GM19025 (cell line): ENCODE measurements at regions not wholly inside any gene's neighbourhood (a gene's known extent, or its start where the extent isn't known, plus 50 kb on each side); places are given as distances from the start of the nearest gene placed in this dataset.

ENCODE experiments used
- ATAC-seq: cut with Tn5 transposase; IDR thresholded peaks from one replicate; pipeline ENCODE4 v1.9.1; 2021; ENCODE audit warnings: mild to moderate bottlenecking, low read depth, moderate library complexity; ENCODE audit not compliant: unreplicated experiment

DNA sequence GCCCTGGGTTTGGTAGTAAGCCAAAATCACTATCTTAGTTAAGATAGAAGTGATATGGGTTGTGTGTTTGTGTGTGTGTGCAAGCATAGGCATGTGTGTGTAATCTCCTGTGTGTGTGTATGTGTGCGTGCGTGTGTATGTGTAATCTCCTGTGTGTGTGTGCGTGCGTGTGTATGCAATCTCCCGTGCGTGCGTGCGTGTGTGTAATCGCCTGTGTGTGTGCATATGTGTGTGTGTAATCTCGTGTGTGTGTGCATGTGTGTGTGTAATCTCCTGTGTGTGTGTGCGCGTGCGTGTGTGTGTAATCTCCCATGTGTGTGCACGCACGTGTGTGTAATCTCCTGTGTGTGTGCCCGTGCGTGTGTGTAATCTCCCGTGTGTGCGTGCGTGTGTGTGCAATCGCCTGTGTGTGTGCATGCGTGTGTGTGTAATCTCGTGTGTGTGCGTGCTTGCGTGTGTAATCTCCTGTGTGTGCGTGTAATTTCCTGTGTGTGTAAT, 219.3 kb upstream of the GGTLC1 start:
- ATAC-seq, result no peak

DNA sequence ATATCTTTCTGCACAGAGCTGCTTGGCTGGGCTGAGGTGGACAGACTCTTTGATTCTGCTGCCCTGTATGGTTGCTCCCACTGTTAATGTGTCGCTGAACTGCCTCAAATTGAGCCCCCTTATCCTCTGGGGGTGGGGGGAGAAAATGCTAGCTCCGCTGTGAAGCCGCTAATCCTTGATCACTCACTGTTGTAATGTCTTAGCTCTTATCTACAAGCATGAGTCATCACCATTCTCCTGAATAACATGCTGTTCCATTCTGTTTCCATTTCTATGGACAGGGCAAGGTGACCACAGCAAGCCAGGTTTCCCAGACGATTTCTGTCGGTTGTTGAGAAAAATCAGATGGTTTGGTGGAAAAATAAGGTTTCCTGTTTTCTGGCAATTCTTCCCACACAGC, 218.4 kb upstream of the GGTLC1 start:
- ATAC-seq, result no peak

DNA sequence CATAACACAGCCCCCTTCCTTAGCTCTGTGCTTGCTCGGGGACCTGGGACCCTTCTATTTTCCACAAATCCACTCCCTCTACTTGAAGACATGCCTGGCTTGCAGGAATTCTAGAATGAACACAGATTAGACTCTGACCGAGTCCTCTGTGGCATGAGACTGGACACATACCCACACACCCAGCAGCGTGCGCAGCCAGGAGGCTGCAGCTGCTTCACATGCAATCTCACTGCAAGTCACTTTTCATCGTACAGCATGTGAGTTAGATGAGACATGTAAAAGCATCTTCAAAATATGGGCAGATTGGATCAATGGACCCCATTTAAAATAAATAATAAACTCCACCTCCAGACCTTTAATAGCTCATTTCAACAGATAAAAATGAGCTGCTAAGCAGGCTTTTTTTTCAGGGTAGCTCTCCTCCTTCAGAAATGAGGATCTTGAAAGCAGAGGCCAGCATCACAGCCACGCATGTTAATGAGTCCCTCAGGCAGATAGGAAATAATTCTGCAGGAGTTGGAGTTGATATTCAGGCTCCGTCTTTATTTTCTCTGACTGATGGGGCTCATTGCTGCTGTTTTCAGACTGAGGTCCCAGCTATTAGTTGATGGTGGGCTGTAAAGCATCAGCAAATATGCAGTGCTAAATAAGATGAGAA, 215.1 kb upstream of the GGTLC1 start:
- ATAC-seq, result no peak

DNA sequence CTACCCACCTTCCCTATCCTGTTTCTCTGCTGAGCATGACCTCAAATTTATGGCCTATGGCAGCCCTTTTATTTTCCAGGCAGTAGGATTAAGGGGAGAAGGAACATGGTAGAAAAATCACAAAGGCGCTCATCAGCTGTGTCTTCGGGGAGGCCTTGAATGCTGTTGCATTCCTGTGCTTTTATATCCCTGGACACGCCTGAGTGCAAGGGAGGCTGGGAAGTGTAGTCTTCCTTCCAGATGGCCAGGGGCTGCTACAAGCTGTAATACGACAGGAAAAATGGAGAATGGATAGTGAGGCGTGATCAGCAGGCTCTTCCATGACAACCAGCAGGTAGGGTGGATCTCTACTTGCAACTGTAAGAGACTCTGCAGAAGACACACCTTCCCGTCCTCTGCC, 210.9 kb upstream of the GGTLC1 start:
- no peak for ATAC-seq

GRCh38 chr20:24194143-24194542, 205.6 kb upstream of the GGTLC1 start:
- ATAC-seq, result no peak

DNA sequence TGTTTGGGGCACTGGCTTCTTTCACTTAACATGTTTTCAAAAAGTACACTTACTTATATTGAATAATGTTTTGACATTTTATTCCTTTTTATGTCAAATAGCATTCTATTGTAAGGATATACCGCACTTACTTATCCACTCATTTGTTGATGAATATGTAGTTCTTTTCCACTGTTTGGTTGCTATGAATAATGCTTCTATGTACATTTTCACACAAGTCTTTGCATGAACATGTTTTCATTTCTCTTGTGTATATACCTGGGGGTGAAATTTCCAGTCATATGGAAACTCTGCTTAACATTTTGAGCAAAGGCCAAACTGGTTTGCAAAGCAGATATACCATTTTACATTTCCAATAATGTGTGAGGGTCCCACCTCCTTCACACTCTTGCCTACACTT, 202.3 kb upstream of the GGTLC1 start:
- no peak for ATAC-seq

- ATAC-seq, result no peak
These were observed 197.2 kb upstream of the GGTLC1 start for GRCh38 chr20:24185791-24186190.

DNA sequence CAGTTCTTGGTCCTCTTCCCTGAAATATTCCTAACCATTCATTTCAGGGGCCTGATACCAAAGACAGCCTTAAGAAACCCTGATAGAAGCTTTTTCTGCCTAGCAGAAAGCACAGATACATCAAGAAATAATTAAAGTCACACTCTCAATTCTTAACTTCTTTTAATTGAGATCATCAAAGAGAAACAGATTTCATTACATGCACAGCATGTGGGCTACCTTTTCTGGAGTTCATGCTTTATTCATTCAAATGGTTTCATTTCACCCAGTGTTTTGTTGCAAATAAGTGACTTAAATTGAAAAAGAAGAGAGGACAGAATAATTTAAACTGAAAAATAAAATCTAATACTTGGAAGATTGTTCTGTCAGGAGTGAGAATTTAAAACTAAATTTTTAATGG, 192.6 kb upstream of the GGTLC1 start:
- no peak for ATAC-seq

GRCh38 chr20:24169256-24169655, 180.7 kb upstream of the GGTLC1 start:
- no peak for ATAC-seq

DNA sequence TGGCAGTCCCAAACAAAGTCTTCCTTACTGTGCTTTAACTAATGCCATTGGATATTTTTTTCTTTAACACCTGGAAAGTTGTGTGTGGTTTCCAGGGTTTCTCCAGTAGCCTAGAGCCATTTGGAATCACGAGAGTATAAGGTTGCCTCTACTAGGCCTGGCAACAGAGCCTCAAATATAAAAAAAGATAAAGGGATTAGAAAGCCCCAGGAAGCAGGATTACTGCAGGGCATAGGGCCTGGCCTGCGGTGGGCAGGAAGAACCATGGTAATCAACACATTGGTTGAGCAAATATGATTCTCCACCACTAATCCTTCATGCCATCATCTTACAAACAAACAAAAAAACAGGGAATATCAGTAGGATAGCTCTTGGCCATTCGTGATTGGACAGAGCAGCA, 177.8 kb upstream of the GGTLC1 start:
- ATAC-seq, result no peak

DNA sequence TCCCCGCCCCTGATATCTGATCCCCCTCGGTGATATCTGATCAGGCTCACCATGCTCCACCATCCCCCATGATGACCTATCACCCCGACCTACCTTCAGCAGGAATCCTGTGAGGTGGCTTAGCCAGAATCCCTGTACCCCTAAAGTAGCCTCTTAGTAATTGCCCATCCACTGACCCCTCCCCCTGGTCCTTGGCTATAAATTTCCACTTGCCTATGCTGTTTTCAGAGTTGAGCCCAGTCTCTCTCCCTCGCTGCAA, 177.5 kb upstream of the GGTLC1 start:
- ATAC-seq, result no peak

DNA sequence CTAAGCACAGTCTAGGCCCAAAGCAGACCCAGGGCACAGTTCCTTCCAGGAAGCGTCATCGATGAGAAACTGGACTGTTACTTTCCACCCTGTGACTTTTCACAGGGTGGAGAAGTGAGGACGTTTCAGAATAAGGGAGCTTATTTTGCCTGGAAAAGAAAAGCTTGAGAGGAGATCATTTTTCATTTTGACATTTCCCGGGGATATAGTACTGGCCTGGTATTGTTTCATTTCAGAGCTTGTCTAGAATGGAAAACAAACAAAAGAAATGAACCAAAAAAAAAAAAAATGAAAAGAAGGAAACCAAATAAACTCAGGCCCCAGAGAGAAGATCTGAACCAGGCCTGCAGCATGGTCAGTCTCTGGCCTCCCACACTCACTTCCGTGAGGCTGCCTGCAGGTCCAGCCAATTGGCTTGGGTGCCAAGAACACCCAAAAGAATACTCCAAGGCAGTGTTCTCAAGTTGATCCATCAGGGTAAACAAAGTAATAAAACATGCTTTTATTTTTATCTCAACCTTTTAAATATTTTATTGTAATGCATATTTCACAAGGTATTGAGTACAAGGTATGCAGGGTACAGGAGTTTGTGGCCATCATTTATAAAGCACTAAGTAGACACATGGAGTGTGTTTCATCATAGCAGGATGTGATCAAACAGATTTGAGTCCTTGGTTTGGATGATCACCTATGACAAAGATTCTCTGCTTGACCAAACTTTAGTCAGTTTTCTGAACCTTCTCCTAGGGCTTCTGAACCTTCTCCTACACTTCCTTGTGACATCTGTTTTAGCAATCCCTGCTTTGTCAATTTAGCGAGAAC, 176.9 kb upstream of the GGTLC1 start:
- ATAC-seq, result no peak

DNA sequence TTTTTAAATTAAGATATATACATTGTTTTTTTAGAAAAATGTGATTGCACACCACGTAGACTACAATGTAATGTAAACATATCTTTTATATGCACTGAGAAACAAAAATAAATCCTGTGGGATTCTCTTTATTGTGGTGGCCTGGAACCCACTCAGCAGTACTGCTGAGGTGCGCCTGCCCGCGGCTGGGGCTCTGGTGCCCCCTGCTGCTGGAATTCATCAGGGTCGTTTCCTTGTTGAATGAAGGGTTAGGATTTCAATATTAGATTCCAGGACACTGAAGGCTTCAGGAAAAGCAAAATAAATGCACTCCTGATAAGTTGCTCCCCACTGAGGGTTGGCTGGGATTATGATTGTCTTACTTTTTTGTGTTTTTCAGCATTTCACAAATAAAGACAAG, 175.8 kb upstream of the GGTLC1 start:
- ATAC-seq, result no peak

- no peak for ATAC-seq
These were observed 174.9 kb upstream of the GGTLC1 start for GRCh38 chr20:24163506-24163905.

GRCh38 chr20:24160563-24161281, 172.1 kb upstream of the GGTLC1 start:
- ATAC-seq, result no peak

DNA sequence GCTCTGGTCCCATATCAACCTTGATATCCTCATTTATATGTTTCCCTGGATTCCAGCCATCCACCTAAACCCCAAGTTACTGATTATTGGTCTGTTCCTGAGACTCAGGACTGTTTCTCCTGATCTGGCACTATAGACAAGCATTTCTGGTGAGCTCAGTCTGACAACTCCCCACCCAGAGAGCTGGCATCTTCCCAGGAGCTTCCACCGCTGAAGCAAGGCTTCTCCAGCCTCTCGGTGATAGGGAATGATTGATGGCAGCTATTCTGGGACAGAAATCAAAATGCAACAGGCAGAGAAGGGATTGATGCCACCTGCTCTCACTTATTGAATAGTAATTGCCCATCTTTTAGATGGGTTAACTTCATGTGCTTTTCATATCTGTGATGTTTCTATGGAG, 169.7 kb upstream of the GGTLC1 start:
- ATAC-seq, result no peak

GRCh38 chr20:24157213-24157612, 168.6 kb upstream of the GGTLC1 start:
- no peak for ATAC-seq

DNA sequence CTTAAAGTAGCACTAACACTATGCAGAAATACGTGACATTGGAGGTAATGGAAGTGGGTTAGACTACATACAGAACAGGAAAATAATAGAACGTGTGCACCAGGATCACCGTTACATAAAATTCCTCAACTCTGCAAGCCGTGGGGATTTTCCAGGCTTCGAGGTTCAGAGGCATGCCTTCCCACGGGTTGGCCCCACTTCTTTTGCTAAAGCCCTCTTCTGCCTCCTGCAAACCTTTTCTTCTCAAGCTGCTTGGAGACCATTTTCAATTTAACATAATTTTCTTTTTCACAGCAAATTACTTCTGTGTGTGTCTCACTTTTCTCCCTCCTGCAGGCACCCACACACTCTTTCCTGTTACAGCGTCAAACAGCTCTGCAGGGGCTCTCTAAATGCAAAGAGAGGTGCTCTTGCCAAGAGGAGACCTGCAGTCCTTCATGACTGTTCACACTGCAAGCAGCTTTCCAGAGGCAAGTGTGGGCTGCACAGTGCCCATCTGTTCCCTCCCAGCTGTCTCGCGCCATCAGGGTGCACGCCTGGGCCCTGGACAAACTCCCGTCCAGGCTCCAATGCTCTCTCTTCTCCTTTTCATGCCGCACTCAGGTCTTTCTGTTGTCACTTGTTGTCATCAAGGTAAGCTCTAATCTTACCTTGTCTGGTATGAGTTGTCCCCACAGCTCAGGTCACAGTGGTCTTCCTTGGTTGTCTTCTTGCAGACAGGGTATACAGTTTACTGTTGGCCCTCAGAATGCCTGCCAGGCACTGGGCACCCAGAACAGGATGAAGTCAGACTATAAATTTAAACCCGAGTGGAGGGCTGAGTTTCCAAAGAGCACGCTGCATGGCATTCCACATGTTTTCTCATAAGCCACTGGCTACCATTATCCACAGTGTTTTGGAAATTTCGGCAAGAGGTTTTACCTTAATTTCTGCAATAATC, 164.8 kb upstream of the GGTLC1 start:
- no peak for ATAC-seq

DNA sequence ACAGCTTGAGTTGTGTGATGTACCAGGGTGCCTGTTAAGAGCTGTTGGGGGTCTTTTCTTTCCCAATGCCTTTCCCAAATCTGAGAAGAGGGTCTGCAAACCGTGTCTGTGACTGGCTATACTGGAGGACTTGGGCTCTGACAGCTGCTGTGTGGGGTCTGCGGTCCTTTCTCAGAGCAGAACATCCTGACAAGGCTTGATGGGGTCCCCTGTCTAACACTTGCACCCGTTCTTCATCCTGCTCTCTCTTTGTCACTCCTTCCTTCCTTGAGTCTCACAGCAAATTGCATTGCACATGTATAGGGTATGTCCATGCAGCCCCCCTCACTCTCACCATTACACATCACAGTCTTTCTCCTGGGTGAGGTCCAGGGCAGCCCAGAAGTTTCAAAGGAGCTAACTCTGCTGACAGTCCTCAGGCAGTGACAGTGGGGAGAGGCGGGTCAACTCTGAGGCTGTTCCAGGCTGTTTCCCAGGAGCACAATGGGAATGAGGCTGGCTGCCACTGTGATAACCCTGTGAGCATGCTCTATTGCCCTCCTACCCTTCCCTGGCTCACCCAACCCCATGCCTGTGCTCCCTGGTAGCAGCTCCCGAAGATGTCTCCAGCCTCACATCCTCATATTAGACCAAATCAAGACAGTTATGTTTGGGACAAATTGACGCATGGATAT, 163.2 kb upstream of the GGTLC1 start:
- no peak for ATAC-seq

DNA sequence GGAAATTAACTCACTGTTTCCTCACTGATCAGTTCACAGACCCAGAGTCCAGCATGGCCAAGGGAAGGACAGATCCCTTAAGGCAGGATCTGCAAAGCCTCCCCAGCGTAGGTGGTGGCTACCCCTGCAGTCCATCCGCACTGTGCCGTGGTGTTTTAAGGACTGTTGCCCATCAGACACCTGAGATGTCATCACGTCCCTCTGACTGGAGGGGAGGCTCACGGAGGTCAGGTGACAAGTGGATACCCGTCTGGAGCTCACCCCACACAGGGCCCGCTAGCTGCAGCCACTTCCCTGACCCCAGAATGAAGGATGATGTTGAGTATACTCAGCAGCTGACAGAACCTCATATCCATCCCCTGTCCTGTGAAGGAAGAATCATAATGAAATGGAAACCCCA, 161.8 kb upstream of the GGTLC1 start:
- ATAC-seq, result no peak
